OCI-LY7 (cell line): ENCODE measurements at regions not wholly inside any gene's neighbourhood (a gene's known extent, or its start where the extent isn't known, plus 50 kb on each side); places are given as distances from the start of the nearest gene placed in this dataset.

ENCODE experiments used
- BruUV-seq: library from RNA; stranded (reverse); fragments of 400-500 nt; replicated peaks from 2 replicates; lab custom pipeline; 2021; lab: Mats Ljungman, UMichigan
- CTCF ChIA-PET: fragments of 300-600 bp; sonication (Branson Sonifier 250); formaldehyde crosslinking; loops from one replicate; lab custom pipeline; 2022; ENCODE audit warnings: antibody characterized with exemption; ENCODE audit not compliant: unreplicated experiment; lab: Charles Lee
- POLR2A ChIA-PET: fragments of 300-600 bp; sonication (Branson Sonifier 250); formaldehyde crosslinking; loops from one replicate; lab custom pipeline; 2022; ENCODE audit warnings: antibody characterized with exemption; lab: Charles Lee
- DNase-seq: peaks from one replicate; pipeline ENCODE4 v3.0.0-alpha.2; 2015; ENCODE audit warnings: low spot score
- H2AFZ ChIP-seq: fragments of 200-600 bp; sonication (generic), shearing (Covaris generic); 2 replicates; pipeline ENCODE4 v1.6.1; 2014; ENCODE audit warnings: mild to moderate bottlenecking, antibody characterized with exemption, low read length, moderate library complexity
- H3K27ac ChIP-seq: fragments of 200-600 bp; sonication (generic); 2 replicates; pipeline ENCODE4 v1.5.1; 2014; ENCODE audit warnings: mixed run types, low read depth, mild to moderate bottlenecking, moderate library complexity, low read length, inconsistent platforms; ENCODE audit not compliant: poor library complexity, severe bottlenecking
- H3K36me3 ChIP-seq: fragments of 200-600 bp; sonication (generic); 2 replicates; pipeline ENCODE4 v1.6.1; 2014; ENCODE audit warnings: mild to moderate bottlenecking, antibody characterized with exemption, low read length, moderate library complexity, mixed read lengths; ENCODE audit not compliant: insufficient read depth
- H3K4me1 ChIP-seq: fragments of 200-600 bp; sonication (generic); 2 replicates; pipeline ENCODE4 v1.5.1; 2014; ENCODE audit warnings: mild to moderate bottlenecking, low read length; ENCODE audit not compliant: insufficient read depth, poor library complexity, severe bottlenecking
- H3K4me2 ChIP-seq: fragments of 200-600 bp; sonication (generic); 2 replicates; pipeline ENCODE4 v1.6.1; 2014; ENCODE audit warnings: mild to moderate bottlenecking, low read length
- H3K4me3 ChIP-seq: fragments of 200-600 bp; sonication (generic); 2 replicates; pipeline ENCODE4 v1.5.1; 2014; ENCODE audit warnings: mild to moderate bottlenecking, low read depth, low read length; ENCODE audit not compliant: poor library complexity, severe bottlenecking
- H3K79me2 ChIP-seq: fragments of 200-600 bp; sonication (generic); 2 replicates; pipeline ENCODE4 v1.6.1; 2016; ENCODE audit warnings: low read depth, mild to moderate bottlenecking, low read length, moderate library complexity, mixed read lengths; ENCODE audit not compliant: insufficient read depth
- H3K9me2 ChIP-seq: fragments of 200-600 bp; sonication (generic); 2 replicates; pipeline ENCODE4 v1.6.1; 2016; ENCODE audit warnings: mild to moderate bottlenecking, low read length, mixed read lengths; ENCODE audit not compliant: insufficient read depth
- H3K9me3 ChIP-seq: fragments of 200-600 bp; sonication (generic); 2 replicates; pipeline ENCODE4 v1.6.1; 2014; ENCODE audit warnings: mild to moderate bottlenecking, mixed run types, low read length, mixed read lengths
- H4K20me1 ChIP-seq: fragments of 200-600 bp; sonication (generic); 2 replicates; pipeline ENCODE4 v1.6.1; 2014; ENCODE audit warnings: mild to moderate bottlenecking, antibody characterized with exemption, low read length, moderate library complexity, mixed read lengths; ENCODE audit not compliant: insufficient read depth
- EZH2phosphoT487 ChIP-seq: fragments of 200-600 bp; sonication (generic); IDR thresholded peaks from 2 replicates; pipeline ENCODE4 v1.6.1; 2018; ENCODE audit warnings: low read depth, borderline replicate concordance, mild to moderate bottlenecking, mixed run types, antibody characterized with exemption, low read length, moderate library complexity, mixed read lengths
- intact Hi-C: fragments of 100-400 bp; cut with micrococcal nuclease; formaldehyde crosslinking; loops from one replicate; pipeline ENCODE4 v1.10.0; 2022; ENCODE audit not compliant: unreplicated experiment
- TF ChIP-seq, protein P1 (sequence below): fragments of 200-600 bp; sonication (generic); conservative IDR thresholded peaks from 2 replicates; pipeline ENCODE4 v1.5.1; 2014; ENCODE audit warnings: mild to moderate bottlenecking, antibody characterized with exemption, low read length, moderate library complexity, mixed read lengths

DNA sequence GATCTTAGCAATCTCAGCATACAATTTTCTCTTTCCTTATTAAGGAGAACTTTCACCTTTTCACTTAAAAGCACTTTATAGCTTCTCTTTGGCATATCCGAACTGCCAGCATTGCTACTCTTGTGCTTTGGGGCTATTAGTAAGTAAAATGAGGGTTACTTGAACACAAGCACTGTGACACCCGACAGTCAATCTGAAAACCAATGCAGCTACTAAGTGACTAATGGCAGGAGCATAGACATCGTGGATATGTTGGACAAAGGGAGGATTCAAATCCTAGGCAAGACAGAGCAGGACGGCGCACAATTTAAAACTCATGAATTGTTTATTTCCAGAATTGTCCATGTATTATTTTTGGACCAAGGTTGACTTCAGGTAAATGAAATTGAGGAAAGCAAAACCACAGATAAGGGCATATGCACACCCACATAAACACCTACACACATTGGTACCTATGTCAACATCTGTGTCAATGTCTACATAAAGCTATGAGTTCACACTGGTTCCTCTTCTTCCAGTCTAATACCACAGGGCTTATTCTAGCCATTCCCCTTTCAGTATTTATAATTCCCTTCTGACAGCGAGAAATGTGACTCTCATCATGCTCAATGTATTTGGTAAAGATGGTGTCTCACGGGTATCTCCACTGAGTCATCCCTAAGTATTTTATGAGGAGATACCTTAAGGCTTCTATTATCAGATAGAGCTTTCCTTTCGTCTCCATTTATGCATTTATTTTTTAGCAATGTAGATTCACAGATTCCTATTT lies 75.3 kb upstream of the RALGPS2 start:
- CTCF ChIA-PET, result no interaction called here
- BruUV-seq, result no TSS peak
- Histone ChIP-seq H3K9me2 (no peaks in the 10 kb centered on the region), H3K4me2 (no peak overlapping the region), H3K36me3 (no peaks in the 10 kb centered on the region), H4K20me1 (no peaks in the 10 kb centered on the region), H3K4me1 (peaks cover 20% of the 10 kb centered on the region), H2AFZ (no peak overlapping the region), H3K79me2 (no peaks in the 10 kb centered on the region), H3K4me3 (no peak overlapping the region), H3K9me3 (no peaks in the 10 kb centered on the region), H3K27ac (no peak overlapping the region)
- no peak for TF ChIP-seq EZH2phosphoT487
- TF ChIP-seq, protein P1, sequence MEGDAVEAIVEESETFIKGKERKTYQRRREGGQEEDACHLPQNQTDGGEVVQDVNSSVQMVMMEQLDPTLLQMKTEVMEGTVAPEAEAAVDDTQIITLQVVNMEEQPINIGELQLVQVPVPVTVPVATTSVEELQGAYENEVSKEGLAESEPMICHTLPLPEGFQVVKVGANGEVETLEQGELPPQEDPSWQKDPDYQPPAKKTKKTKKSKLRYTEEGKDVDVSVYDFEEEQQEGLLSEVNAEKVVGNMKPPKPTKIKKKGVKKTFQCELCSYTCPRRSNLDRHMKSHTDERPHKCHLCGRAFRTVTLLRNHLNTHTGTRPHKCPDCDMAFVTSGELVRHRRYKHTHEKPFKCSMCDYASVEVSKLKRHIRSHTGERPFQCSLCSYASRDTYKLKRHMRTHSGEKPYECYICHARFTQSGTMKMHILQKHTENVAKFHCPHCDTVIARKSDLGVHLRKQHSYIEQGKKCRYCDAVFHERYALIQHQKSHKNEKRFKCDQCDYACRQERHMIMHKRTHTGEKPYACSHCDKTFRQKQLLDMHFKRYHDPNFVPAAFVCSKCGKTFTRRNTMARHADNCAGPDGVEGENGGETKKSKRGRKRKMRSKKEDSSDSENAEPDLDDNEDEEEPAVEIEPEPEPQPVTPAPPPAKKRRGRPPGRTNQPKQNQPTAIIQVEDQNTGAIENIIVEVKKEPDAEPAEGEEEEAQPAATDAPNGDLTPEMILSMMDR, result no peak
- intact Hi-C loops, result no loop called here
- no peak for DNase-seq
- POLR2A ChIA-PET, result interaction anchor here (0.9 to 2.2 kb wide), 3 partner anchors 9 to 14 kb away, joined by 4 to 6 read pairs (median 4); no protein-coding TSS in a partner anchor

DNA sequence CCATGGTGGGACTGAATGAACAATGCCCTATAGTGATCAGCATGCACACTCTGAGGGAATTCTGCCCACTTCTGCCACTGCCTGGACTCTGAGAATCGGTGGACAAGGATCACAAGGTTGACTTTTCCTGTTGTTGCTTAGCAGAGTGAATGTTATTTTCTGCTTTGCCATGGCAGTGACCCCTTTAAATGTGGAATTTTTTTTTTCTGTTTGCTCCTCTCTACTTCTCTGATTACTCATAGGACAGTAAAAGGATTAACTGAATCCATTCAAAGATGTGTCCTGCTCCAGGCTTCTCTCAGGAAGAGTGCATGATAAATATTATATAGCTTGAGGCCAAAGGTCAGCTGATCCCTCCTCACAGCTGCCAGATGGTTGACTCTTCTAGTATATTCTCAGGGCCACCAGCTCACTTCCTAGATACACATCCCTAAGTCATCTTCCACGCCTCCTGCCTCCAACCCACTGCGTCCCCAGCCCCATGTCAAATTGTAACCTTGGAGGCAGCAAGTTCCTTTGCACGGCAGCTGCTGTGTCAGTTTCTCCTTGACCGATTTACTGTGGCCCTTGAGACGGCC lies 74.0 kb upstream of the RALGPS2 start:
- no peak for TF ChIP-seq EZH2phosphoT487
- TF ChIP-seq, protein P1, result no peak
- Histone ChIP-seq H3K4me1 (peaks cover 11% of the 10 kb centered on the region), H3K4me3 (no peak overlapping the region), H3K27ac (no peak overlapping the region), H3K9me2 (no peaks in the 10 kb centered on the region), H3K36me3 (no peaks in the 10 kb centered on the region), H2AFZ (no peak overlapping the region), H3K4me2 (no peak overlapping the region), H3K9me3 (no peaks in the 10 kb centered on the region), H4K20me1 (no peaks in the 10 kb centered on the region), H3K79me2 (no peaks in the 10 kb centered on the region)
- BruUV-seq, result no TSS peak
- CTCF ChIA-PET, result interaction anchor here (1.1 kb wide), 1 partner anchor 14 kb away, joined by 3 read pairs; no protein-coding TSS in a partner anchor
- POLR2A ChIA-PET, result interaction anchor here (0.6 to 1.8 kb wide), 6 partner anchors 10 to 92 kb away, joined by 3 to 5 read pairs (median 3); no protein-coding TSS in a partner anchor
- no peak for DNase-seq
- intact Hi-C loops, result no loop called here

DNA sequence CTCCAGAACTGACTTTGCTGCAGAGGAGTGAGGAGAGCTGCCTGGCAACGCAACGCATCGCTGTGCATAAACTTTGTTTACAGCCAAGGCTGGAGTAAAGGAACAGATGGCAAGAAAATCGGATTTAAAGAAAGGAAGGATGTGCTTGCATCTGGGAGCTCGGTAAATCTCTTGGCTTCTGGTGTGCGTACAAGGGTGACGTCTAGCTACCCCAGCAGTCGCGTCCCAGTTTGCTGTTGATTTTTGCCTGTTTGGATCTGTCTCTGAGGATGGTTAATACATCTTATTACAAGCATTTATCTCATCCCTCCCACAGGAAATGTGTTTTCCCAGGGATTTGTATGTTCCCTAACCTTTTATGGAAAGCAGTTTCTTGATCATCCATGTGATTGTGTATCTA lies 73.3 kb upstream of the RALGPS2 start:
- Histone ChIP-seq H3K9me3 (no peaks in the 10 kb centered on the region), H3K4me2 (no peak overlapping the region), H2AFZ (no peak overlapping the region), H3K27ac (no peak overlapping the region), H3K4me3 (no peak overlapping the region), H3K9me2 (no peaks in the 10 kb centered on the region), H3K36me3 (no peaks in the 10 kb centered on the region), H3K4me1 (peaks cover 11% of the 10 kb centered on the region), H4K20me1 (no peaks in the 10 kb centered on the region), H3K79me2 (no peaks in the 10 kb centered on the region)
- ChIA-PET CTCF (interaction anchor here (1.1 kb wide), 1 partner anchor 13 kb away, joined by 3 read pairs; no protein-coding TSS in a partner anchor), POLR2A (interaction anchor here (0.6 to 3.0 kb wide), 11 partner anchors 7 to 92 kb away, joined by 3 to 9 read pairs (median 3); no protein-coding TSS in a partner anchor)
- no peak for DNase-seq
- intact Hi-C loops, result no loop called here
- TF ChIP-seq EZH2phosphoT487, result no peak
- TF ChIP-seq, protein P1, result no peak
- BruUV-seq, result no TSS peak
